Neural crest cell (in vitro differentiated cells): ENCODE measurements at regions not wholly inside any gene's neighbourhood (a gene's known extent, or its start where the extent isn't known, plus 50 kb on each side); places are given as distances from the start of the nearest gene placed in this dataset.

ENCODE experiments used
- DNase-seq: peaks from one replicate; pipeline ENCODE4 v3.0.0; 2021; ENCODE audit warnings: low read depth, mixed read lengths, low spot score
- H3K27ac Mint-ChIP-seq: one replicate; pipeline ENCODE4 v1.8.0; 2021; ENCODE audit warnings: mild to moderate bottlenecking, mixed read lengths; ENCODE audit not compliant: unreplicated experiment
- H3K27me3 Mint-ChIP-seq: 2 replicates; pipeline ENCODE4 v1.8.0; 2021; ENCODE audit warnings: low read depth, mild to moderate bottlenecking, mixed read lengths
- H3K36me3 Mint-ChIP-seq: 2 replicates; pipeline ENCODE4 v1.8.0; 2021; ENCODE audit warnings: low read depth, mild to moderate bottlenecking, mixed read lengths
- H3K4me1 Mint-ChIP-seq: 2 replicates; pipeline ENCODE4 v1.8.0; 2021; ENCODE audit warnings: mixed read lengths
- H3K4me3 Mint-ChIP-seq: one replicate; pipeline ENCODE4 v1.8.0; 2021; ENCODE audit warnings: mild to moderate bottlenecking, mixed read lengths
- H3K9me3 Mint-ChIP-seq: 2 replicates; pipeline ENCODE4 v1.8.0; 2021; ENCODE audit warnings: mixed read lengths
- TF ChIP-seq, protein P1 (sequence below): fragments of 200-600 bp; sonication (generic); conservative IDR thresholded peaks from 2 replicates; pipeline ENCODE4 v1.5.0; 2021; ENCODE audit warnings: antibody characterized with exemption, mild to moderate bottlenecking

DNA sequence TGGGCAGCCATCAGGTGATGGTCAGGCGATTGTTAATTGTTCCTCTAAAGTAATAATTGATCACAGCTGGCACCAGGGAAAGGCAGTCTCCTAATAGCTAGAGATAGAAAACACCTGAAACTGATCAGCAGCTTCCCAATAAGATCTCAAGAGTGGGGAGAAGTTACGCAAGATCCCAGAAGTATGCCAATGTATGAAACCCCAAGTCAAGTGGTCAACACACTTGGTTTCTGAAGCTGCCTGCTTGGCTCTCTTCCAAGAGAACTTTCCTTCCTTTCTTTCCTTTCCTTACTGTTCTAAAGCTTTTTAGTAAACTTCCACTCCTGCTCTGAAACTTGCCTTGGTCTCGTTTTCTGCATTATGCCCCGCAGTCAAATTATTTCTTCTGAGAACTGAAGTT lies 201.6 kb upstream of the SKOR2 start:
- DNase-seq = no peak
- Mint-ChIP-seq H3K4me3 (no peak overlapping the region), H3K9me3 (no peaks in the 10 kb centered on the region), H3K27me3 (peaks cover 9% of the 10 kb centered on the region), H3K36me3 (no peaks in the 10 kb centered on the region), H3K27ac (no peak overlapping the region), H3K4me1 (no peaks in the 10 kb centered on the region)
- TF ChIP-seq, protein P1, sequence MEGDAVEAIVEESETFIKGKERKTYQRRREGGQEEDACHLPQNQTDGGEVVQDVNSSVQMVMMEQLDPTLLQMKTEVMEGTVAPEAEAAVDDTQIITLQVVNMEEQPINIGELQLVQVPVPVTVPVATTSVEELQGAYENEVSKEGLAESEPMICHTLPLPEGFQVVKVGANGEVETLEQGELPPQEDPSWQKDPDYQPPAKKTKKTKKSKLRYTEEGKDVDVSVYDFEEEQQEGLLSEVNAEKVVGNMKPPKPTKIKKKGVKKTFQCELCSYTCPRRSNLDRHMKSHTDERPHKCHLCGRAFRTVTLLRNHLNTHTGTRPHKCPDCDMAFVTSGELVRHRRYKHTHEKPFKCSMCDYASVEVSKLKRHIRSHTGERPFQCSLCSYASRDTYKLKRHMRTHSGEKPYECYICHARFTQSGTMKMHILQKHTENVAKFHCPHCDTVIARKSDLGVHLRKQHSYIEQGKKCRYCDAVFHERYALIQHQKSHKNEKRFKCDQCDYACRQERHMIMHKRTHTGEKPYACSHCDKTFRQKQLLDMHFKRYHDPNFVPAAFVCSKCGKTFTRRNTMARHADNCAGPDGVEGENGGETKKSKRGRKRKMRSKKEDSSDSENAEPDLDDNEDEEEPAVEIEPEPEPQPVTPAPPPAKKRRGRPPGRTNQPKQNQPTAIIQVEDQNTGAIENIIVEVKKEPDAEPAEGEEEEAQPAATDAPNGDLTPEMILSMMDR = no peak

DNA sequence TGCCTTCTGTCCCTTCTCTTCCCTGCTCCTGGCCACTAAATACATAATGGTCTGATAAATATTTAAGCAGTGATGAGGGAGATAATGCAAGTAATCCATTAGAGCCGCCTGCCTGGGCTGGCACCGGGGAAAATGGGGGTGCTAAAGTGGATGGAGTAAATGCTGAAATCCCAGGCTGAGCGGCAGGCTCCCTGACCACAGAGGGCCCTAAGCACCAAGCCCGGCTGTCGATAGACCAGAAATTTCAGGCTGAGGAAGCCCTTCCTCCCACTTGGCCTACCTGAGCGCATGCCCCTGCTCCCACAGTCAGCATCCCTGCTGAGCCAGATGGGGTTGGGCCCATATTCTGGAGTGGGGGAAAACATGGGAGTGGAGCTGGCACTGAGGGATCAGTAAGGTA lies 197.5 kb upstream of the SKOR2 start:
- no peaks in the 10 kb centered on the region for H3K4me1 Mint-ChIP-seq
- H3K36me3 Mint-ChIP-seq = peaks cover 4% of the 10 kb centered on the region
- H3K9me3 Mint-ChIP-seq = peaks cover 6% of the 10 kb centered on the region
- peaks cover 8% of the 10 kb centered on the region for H3K27me3 Mint-ChIP-seq
- DNase-seq = no peak
- H3K4me3 Mint-ChIP-seq = no peak overlapping the region
- TF ChIP-seq, protein P1 = no peak
- H3K27ac Mint-ChIP-seq = no peak overlapping the region

DNA sequence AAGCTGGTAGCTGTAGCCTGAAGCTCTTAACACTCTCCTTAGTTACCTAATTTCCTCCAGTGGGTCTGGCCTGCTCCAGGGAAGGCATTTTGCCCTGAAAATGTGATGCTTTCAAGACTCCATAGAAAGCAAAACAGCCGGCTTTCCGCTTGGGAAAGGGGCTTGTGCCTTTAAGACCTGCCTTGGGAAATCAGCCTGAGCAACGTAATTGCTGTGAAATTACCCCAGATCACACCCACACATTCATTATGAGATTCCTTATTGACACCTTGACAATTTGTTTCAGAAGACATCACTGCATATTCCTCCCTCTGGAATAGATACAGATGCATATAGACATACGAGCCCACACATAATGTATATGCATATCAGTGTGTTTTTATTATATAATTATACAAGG lies 190.5 kb upstream of the SKOR2 start:
- no peaks in the 10 kb centered on the region for H3K4me1 Mint-ChIP-seq

DNA sequence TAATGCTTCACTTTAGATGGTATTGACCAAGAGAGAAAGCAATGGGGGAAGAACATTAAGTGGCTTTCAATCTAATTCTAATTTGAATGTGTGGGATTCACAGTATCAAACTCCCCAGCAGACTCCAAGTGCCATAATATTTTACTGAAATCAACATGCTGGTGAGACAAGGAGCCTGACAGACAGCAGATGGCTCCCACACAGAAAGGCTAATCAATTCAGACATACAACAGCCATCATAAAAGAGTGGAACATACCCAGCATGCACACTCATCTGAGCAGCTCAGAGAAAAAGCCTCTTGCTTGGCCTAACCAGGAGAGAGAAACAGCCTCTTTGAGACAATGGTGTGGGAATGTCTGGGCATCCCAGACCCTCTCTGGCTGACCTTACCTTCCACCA lies 186.5 kb upstream of the SKOR2 start:
- Mint-ChIP-seq H3K27ac (no peak overlapping the region), H3K4me1 (peaks cover 9% of the 10 kb centered on the region), H3K36me3 (no peaks in the 10 kb centered on the region), H3K9me3 (no peaks in the 10 kb centered on the region), H3K27me3 (peaks cover 50% of the 10 kb centered on the region), H3K4me3 (no peak overlapping the region)
- TF ChIP-seq, protein P1 = no peak
- DNase-seq = no peak

More for the DNA sequence above, 190.5 kb upstream of the SKOR2 start:
- peaks cover 5% of the 10 kb centered on the region for H3K9me3 Mint-ChIP-seq
- no peak for DNase-seq
- peaks cover 36% of the 10 kb centered on the region for H3K27me3 Mint-ChIP-seq
- peaks cover 4% of the 10 kb centered on the region for H3K36me3 Mint-ChIP-seq
- H3K4me3 Mint-ChIP-seq = no peak overlapping the region
- H3K27ac Mint-ChIP-seq = no peak overlapping the region
- TF ChIP-seq, protein P1 = no peak

DNA sequence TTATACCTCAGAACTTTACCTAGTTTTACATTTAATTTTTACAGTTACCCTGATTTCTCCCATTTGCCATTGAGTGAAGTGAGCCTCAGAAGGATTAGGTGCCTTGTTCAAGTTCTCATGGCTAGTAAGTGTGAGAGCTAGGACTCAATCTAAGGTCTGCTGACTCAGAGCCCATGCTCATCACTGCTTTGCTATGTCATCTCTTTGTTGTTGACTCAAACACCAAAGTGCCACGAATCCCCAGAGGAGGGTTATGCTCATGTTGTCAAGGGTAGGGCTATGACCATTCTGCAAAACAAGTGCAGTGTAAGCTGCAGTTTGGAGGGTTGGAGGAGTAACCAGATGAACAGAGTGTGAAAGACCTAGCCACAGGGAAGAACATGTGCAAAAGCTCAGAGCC lies 185.4 kb upstream of the SKOR2 start:
- H3K27ac Mint-ChIP-seq = no peak overlapping the region
- DNase-seq = no peak
- H3K4me1 Mint-ChIP-seq = peaks cover 9% of the 10 kb centered on the region
- no peaks in the 10 kb centered on the region for H3K9me3 Mint-ChIP-seq
- no peaks in the 10 kb centered on the region for H3K36me3 Mint-ChIP-seq
- peaks cover 50% of the 10 kb centered on the region for H3K27me3 Mint-ChIP-seq
- no peak overlapping the region for H3K4me3 Mint-ChIP-seq
- TF ChIP-seq, protein P1 = no peak
